HEK293 (cell line): ENCODE measurements at regions not wholly inside any gene's neighbourhood (a gene's known extent, or its start where the extent isn't known, plus 50 kb on each side); places are given as distances from the start of the nearest gene placed in this dataset.
"Not testable (repeated sequence)": the region's sequence is repeated elsewhere in the genome, so short reads cannot be mapped to it uniquely, and the experiment has no call there.

Experiments used
- CTCF ChIA-PET: fragments of 350-600 bp; formaldehyde crosslinking; extraction: SDS; loops from one replicate; lab custom pipeline; 2021; ENCODE audit warnings: antibody characterized with exemption; lab: Yijun Ruan, JAX
- POLR2A ChIA-PET: fragments of 300-600 bp; formaldehyde crosslinking; extraction: SDS; loops from one replicate; lab custom pipeline; 2020; ENCODE audit warnings: antibody characterized with exemption, inconsistent platforms; lab: Yijun Ruan, JAX
- H3K27ac ChIP-seq: fragments of 200-500 bp; sonication (Bioruptor generic); 2 replicates; pipeline ENCODE4 v1.5.1; 2014; ENCODE audit warnings: low read depth, low read length, control low read depth, inconsistent platforms; ENCODE audit errors: extremely low read depth
- H3K36me3 ChIP-seq, 2 experiments: fragments of 200-500 bp in 1 of 2; sonication (Bioruptor generic) in 1 of 2; 1 replicate in 1 of 2; 2 replicates in 1 of 2; pipeline ENCODE4 v1.5.1; 2014 to 2017; ENCODE audit warnings: inconsistent platforms in 2 of 2, low read length in 2 of 2; ENCODE audit not compliant: control insufficient read depth in 2 of 2, insufficient read depth in 1 of 2
- H3K4me1 ChIP-seq: fragments of 200-500 bp; sonication (Bioruptor generic); 2 replicates; pipeline ENCODE4 v1.5.1; 2014; ENCODE audit warnings: mild to moderate bottlenecking, low read length, inconsistent platforms; ENCODE audit not compliant: control insufficient read depth, insufficient read depth
- H3K4me3 ChIP-seq: 2 replicates; pipeline ENCODE4 v1.5.1; 2011; ENCODE audit warnings: low read depth, mild to moderate bottlenecking, control low read depth, low read length, moderate library complexity
- H3K9me3 ChIP-seq: fragments of 200-500 bp; sonication (Bioruptor generic); 2 replicates; pipeline ENCODE4 v1.5.1; 2014; ENCODE audit warnings: low read depth, low read length, inconsistent platforms; ENCODE audit not compliant: control insufficient read depth, insufficient read depth
- EGR2 ChIP-seq: fragments of 450-650 bp; formaldehyde crosslinking; IDR thresholded peaks from 2 replicates; pipeline ENCODE4 v1.5.1; 2016; ENCODE audit warnings: low read depth, missing biosample characterization, missing genetic modification characterization
- KLF10 ChIP-seq: fragments of 450-650 bp; IDR thresholded peaks from 2 replicates; pipeline ENCODE4 v1.5.1; 2018; ENCODE audit warnings: missing biosample characterization, mild to moderate bottlenecking, missing genetic modification characterization
- KLF7 ChIP-seq: fragments of 450-650 bp; formaldehyde crosslinking; IDR thresholded peaks from 2 replicates; pipeline ENCODE4 v1.5.1; 2016; ENCODE audit warnings: missing biosample characterization, missing genetic modification characterization, borderline replicate concordance
- ZBTB1 ChIP-seq: fragments of 450-650 bp; formaldehyde crosslinking; IDR thresholded peaks from 2 replicates; pipeline ENCODE4 v1.5.1; 2016; ENCODE audit warnings: missing biosample characterization, missing genetic modification characterization
- ZBTB21 ChIP-seq: fragments of 450-650 bp; formaldehyde crosslinking; IDR thresholded peaks from 2 replicates; pipeline ENCODE4 v1.5.1; 2017; ENCODE audit warnings: missing biosample characterization, missing genetic modification characterization
- ZFP69B ChIP-seq: fragments of 450-650 bp; formaldehyde crosslinking; IDR thresholded peaks from 2 replicates; pipeline ENCODE4 v1.5.1; 2016; ENCODE audit warnings: missing biosample characterization, missing genetic modification characterization
- ZNF138 ChIP-seq: fragments of 450-650 bp; formaldehyde crosslinking; IDR thresholded peaks from 2 replicates; pipeline ENCODE4 v1.5.1; 2016; ENCODE audit warnings: missing biosample characterization, missing genetic modification characterization, borderline replicate concordance
- ZNF155 ChIP-seq: fragments of 450-650 bp; formaldehyde crosslinking; IDR thresholded peaks from 2 replicates; pipeline ENCODE4 v1.5.1; 2016; ENCODE audit warnings: missing biosample characterization, missing genetic modification characterization
- ZNF2 ChIP-seq: fragments of 450-650 bp; formaldehyde crosslinking; IDR thresholded peaks from 2 replicates; pipeline ENCODE4 v1.5.1; 2016; ENCODE audit warnings: missing biosample characterization, missing genetic modification characterization
- ZNF211 ChIP-seq: fragments of 450-650 bp; formaldehyde crosslinking; IDR thresholded peaks from 2 replicates; pipeline ENCODE4 v1.5.1; 2016; ENCODE audit warnings: low read depth, missing biosample characterization, missing genetic modification characterization
- ZNF350 ChIP-seq: fragments of 450-650 bp; formaldehyde crosslinking; IDR thresholded peaks from 2 replicates; pipeline ENCODE4 v1.5.0; 2017; ENCODE audit warnings: missing biosample characterization, mild to moderate bottlenecking, missing genetic modification characterization
- ZNF404 ChIP-seq: fragments of 450-650 bp; formaldehyde crosslinking; IDR thresholded peaks from 2 replicates; pipeline ENCODE4 v1.5.1; 2017; ENCODE audit warnings: missing biosample characterization, missing genetic modification characterization
- ZNF423 ChIP-seq: fragments of 450-650 bp; formaldehyde crosslinking; IDR thresholded peaks from 2 replicates; pipeline ENCODE4 v1.5.1; 2016; ENCODE audit warnings: missing biosample characterization, missing genetic modification characterization
- ZNF521 ChIP-seq: fragments of 450-650 bp; formaldehyde crosslinking; IDR thresholded peaks from 2 replicates; pipeline ENCODE4 v1.5.1; 2017; ENCODE audit warnings: missing biosample characterization, mild to moderate bottlenecking, missing genetic modification characterization
- ZNF654 ChIP-seq: fragments of 450-650 bp; formaldehyde crosslinking; IDR thresholded peaks from 2 replicates; pipeline ENCODE4 v1.5.1; 2016; ENCODE audit warnings: low read depth, missing biosample characterization, missing genetic modification characterization
- ZNF658 ChIP-seq: fragments of 450-650 bp; formaldehyde crosslinking; IDR thresholded peaks from 2 replicates; pipeline ENCODE4; 2016; ENCODE audit warnings: missing biosample characterization, missing genetic modification characterization
- TF ChIP-seq, protein P1 (sequence below): fragments of 450-650 bp; formaldehyde crosslinking; IDR thresholded peaks from 2 replicates; pipeline ENCODE4 v1.5.1; 2016; ENCODE audit warnings: missing biosample characterization, missing genetic modification characterization
- TF ChIP-seq, protein P2 (sequence below): fragments of 450-650 bp; formaldehyde crosslinking; IDR thresholded peaks from 2 replicates; pipeline ENCODE4; 2016; ENCODE audit warnings: missing biosample characterization, missing genetic modification characterization
- TF ChIP-seq, protein P3 (sequence below): fragments of 450-650 bp; formaldehyde crosslinking; IDR thresholded peaks from 2 replicates; pipeline ENCODE4 v1.5.1; 2016; ENCODE audit warnings: missing biosample characterization, missing genetic modification characterization

DNA sequence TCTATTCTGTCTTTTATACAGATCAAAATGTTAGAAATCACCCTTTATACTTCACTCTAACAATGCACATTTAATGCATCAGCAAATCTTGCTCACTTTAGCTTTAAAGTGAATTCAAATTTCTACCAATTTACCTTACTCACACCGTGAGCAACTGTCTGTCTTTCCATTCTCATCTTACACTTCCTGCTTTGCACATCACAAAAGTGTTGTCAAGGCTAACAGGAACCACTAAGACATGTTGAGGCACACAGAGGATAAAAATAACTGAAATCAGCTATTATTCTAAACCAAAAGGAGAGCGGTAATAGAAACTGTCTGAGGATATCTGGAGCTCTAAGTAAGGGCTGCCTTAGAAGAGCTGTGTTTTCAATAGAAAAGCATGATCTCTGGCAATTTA lies 519.9 kb downstream of the ZBBX start (continued):
- TF ChIP-seq KLF7 (tag by site-specific recombination) = no peak
- TF ChIP-seq ZNF658 (tag by site-specific recombination) = no peak
- no peak for TF ChIP-seq ZNF211 (tag by site-specific recombination)
- TF ChIP-seq KLF10 (tag by site-specific recombination) = no peak
- no peak for TF ChIP-seq ZNF155
- no peak for TF ChIP-seq ZNF521 (tag by site-specific recombination)
- TF ChIP-seq ZFP69B = no peak
- TF ChIP-seq ZBTB21 (tag by site-specific recombination) = no peak

DNA sequence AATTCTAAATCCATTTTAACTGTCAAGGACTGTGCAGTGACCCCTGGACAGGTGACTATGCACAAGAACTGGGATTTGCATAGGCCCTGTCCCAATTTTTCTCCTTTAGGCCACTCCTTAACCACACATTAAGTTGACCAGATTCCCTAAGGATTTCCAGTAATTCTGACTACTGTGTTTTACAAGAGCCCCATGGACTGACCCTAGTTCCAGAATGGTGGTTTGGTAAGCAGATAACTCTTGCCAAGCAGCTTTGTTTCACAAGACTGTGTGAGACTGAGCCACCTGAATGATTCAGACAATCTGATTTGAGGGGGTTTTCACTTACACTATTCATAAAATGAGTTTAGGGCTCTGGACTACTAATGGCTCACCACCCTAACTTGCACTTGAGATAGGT lies 535.8 kb downstream of the ZBBX start:
- Histone ChIP-seq H3K4me1 (no peaks in the 10 kb centered on the region), H3K27ac (no peak overlapping the region), H3K9me3 (no peaks in the 10 kb centered on the region), H3K4me3 (no peak overlapping the region), H3K36me3 (no peaks in the 10 kb centered on the region)
- POLR2A ChIA-PET = no interaction called here
- TF ChIP-seq, protein P1, sequence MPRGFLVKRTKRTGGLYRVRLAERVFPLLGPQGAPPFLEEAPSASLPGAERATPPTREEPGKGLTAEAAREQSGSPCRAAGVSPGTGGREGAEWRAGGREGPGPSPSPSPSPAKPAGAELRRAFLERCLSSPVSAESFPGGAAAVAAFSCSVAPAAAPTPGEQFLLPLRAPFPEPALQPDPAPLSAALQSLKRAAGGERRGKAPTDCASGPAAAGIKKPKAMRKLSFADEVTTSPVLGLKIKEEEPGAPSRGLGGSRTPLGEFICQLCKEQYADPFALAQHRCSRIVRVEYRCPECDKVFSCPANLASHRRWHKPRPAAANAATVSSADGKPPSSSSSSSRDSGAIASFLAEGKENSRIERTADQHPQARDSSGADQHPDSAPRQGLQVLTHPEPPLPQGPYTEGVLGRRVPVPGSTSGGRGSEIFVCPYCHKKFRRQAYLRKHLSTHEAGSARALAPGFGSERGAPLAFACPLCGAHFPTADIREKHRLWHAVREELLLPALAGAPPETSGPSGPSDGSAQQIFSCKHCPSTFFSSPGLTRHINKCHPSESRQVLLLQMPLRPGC = no peak
- TF ChIP-seq EGR2 (tag by site-specific recombination) (no peak), ZFP69B (no peak), ZNF423 (tag by site-specific recombination) (no peak), ZNF404 (tag by site-specific recombination) (no peak), ZBTB1 (tag by site-specific recombination) (no peak), ZNF138 (tag by site-specific recombination) (no peak), ZNF350 (tag by site-specific recombination) (no peak), ZNF654 (tag by site-specific recombination) (no peak), ZNF2 (tag by site-specific recombination) (no peak)
- TF ChIP-seq, protein P2, sequence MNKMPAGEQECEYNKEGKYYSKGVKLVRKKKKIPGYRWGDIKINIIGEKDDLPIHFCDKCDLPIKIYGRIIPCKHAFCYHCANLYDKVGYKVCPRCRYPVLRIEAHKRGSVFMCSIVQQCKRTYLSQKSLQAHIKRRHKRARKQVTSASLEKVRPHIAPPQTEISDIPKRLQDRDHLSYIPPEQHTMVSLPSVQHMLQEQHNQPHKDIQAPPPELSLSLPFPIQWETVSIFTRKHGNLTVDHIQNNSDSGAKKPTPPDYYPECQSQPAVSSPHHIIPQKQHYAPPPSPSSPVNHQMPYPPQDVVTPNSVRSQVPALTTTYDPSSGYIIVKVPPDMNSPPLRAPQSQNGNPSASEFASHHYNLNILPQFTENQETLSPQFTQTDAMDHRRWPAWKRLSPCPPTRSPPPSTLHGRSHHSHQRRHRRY = no peak
- TF ChIP-seq, protein P3, sequence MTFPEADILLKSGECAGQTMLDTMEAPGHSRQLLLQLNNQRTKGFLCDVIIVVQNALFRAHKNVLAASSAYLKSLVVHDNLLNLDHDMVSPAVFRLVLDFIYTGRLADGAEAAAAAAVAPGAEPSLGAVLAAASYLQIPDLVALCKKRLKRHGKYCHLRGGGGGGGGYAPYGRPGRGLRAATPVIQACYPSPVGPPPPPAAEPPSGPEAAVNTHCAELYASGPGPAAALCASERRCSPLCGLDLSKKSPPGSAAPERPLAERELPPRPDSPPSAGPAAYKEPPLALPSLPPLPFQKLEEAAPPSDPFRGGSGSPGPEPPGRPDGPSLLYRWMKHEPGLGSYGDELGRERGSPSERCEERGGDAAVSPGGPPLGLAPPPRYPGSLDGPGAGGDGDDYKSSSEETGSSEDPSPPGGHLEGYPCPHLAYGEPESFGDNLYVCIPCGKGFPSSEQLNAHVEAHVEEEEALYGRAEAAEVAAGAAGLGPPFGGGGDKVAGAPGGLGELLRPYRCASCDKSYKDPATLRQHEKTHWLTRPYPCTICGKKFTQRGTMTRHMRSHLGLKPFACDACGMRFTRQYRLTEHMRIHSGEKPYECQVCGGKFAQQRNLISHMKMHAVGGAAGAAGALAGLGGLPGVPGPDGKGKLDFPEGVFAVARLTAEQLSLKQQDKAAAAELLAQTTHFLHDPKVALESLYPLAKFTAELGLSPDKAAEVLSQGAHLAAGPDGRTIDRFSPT = no peak
- CTCF ChIA-PET = no interaction called here

DNA sequence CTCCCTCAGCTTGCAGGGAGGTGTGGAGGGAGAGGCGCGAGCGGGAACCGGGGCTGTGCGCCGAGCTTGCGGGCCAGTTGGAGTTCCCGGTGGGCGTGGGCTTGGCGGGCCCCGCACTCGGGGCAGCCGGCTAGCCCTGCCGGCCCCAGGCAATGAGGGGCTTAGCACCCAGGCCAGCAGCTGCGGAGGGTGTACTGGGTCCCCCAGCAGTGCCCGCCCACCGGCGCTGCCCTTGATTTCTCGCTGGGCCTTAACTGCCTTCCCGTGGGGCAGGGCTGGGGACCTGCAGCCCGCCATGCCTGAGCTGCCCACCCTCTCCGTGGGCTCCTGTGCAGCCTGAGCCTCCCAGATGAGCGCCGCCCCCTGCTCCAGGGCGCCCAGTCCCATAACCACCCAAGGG lies 537.3 kb downstream of the ZBBX start:
- CTCF ChIA-PET = not testable (repeated sequence)

More for the DNA sequence above, 537.3 kb downstream of the ZBBX start:
- H3K27ac ChIP-seq, H3K4me1 ChIP-seq, H3K9me3 ChIP-seq, H3K36me3 ChIP-seq, POLR2A ChIA-PET, H3K4me3 ChIP-seq: not testable (repeated sequence)
